T-helper 2 cell (primary cell): ENCODE measurements at regions not wholly inside any gene's neighbourhood (a gene's known extent, or its start where the extent isn't known, plus 50 kb on each side); places are given as distances from the start of the nearest gene placed in this dataset.

Source experiments
- DNase-seq, 5 experiments: peaks; one replicate each; pipeline versions ENCODE4 v3.0.0 to v3.0.0-alpha.2; 2012 to 2022

- no peak for DNase-seq
Measured at GRCh38 chr5:175103746-175104145, 340.2 kb downstream of the DRD1 start.

GRCh38 chr5:175102717-175103116, 341.3 kb downstream of the DRD1 start:
- DNase-seq = no peak

- no peak for DNase-seq
Measured at GRCh38 chr5:175098301-175098700, 345.7 kb downstream of the DRD1 start.

GRCh38 chr5:175096469-175097165, 347.4 kb downstream of the DRD1 start:
- no peak for DNase-seq

GRCh38 chr5:175094461-175094860, 349.5 kb downstream of the DRD1 start:
- DNase-seq = no peak

GRCh38 chr5:175092691-175093090, 351.3 kb downstream of the DRD1 start:
- DNase-seq = no peak

GRCh38 chr5:175088963-175089362, 355.0 kb downstream of the DRD1 start:
- no peak for DNase-seq

- no peak for DNase-seq
Measured at GRCh38 chr5:175082866-175083590, 358.6 kb downstream of the MSX2 start.

GRCh38 chr5:175082346-175082745, 358.0 kb downstream of the MSX2 start:
- no peak for DNase-seq

- DNase-seq = no peak
Measured at GRCh38 chr5:175079707-175080106, 355.3 kb downstream of the MSX2 start.

- DNase-seq = no peak
Measured at GRCh38 chr5:175070283-175070682, 345.9 kb downstream of the MSX2 start.

GRCh38 chr5:175060257-175060656, 335.9 kb downstream of the MSX2 start:
- peak in 1 of 5 experiments; percentile 28 for DNase-seq

- DNase-seq = peak in 1 of 5 experiments; percentile 51
Measured at GRCh38 chr5:175059687-175060211, 335.4 kb downstream of the MSX2 start.

GRCh38 chr5:175056831-175057230, 332.4 kb downstream of the MSX2 start:
- no peak for DNase-seq

- DNase-seq = no peak
Measured at GRCh38 chr5:175054243-175054642, 329.9 kb downstream of the MSX2 start.

- no peak for DNase-seq
Measured at GRCh38 chr5:175052351-175052750, 328.0 kb downstream of the MSX2 start.

GRCh38 chr5:175047048-175047447, 322.7 kb downstream of the MSX2 start:
- no peak for DNase-seq

- DNase-seq = no peak
Measured at GRCh38 chr5:175045820-175046219, 321.4 kb downstream of the MSX2 start.

- no peak for DNase-seq
Measured at GRCh38 chr5:175037820-175038219, 313.4 kb downstream of the MSX2 start.

GRCh38 chr5:175035882-175036533, 311.6 kb downstream of the MSX2 start:
- DNase-seq = no peak

GRCh38 chr5:175034924-175035323, 310.5 kb downstream of the MSX2 start:
- no peak for DNase-seq

- no peak for DNase-seq
Measured at GRCh38 chr5:175032741-175033151, 308.4 kb downstream of the MSX2 start.

GRCh38 chr5:175032013-175032412, 307.6 kb downstream of the MSX2 start:
- no peak for DNase-seq

- no peak for DNase-seq
Measured at GRCh38 chr5:175027390-175027789, 303.0 kb downstream of the MSX2 start.
